SK-N-SH (cell line): ENCODE measurements at regions not wholly inside any gene's neighbourhood (a gene's known extent, or its start where the extent isn't known, plus 50 kb on each side); places are given as distances from the start of the nearest gene placed in this dataset.
A peak's percentile ranks its signal among the peaks of the same experiment; 100 is the strongest.

Experiments
- CTCF ChIA-PET: fragments of 300-600, 350-600 bp; formaldehyde crosslinking; extraction: SDS; loops from one replicate; lab custom pipeline; 2021; lab: Yijun Ruan, JAX
- POLR2A ChIA-PET: fragments of 350-600 bp; sonication (Branson Sonifier 250); formaldehyde crosslinking; extraction: SDS; loops from one replicate; lab custom pipeline; 2020; ENCODE audit warnings: antibody characterized with exemption, inconsistent platforms; lab: Yijun Ruan, JAX
- DNase-seq: peaks from one replicate; pipeline ENCODE4 v3.0.0; 2012
- H2AFZ ChIP-seq: fragments of 200-600 bp; sonication (generic); 2 replicates; pipeline ENCODE4 v1.8.1; 2016; ENCODE audit warnings: antibody characterized with exemption, mild to moderate bottlenecking, low read depth
- H3F3A ChIP-seq: fragments of 200-600 bp; sonication (generic); replicated peaks from 2 replicates; pipeline ENCODE3; 2016; ENCODE audit warnings: antibody characterized with exemption, mild to moderate bottlenecking; ENCODE audit not compliant: insufficient read depth
- H3K27ac ChIP-seq, 2 experiments: fragments of 200-500 bp in 1 of 2; fragments of 200-600 bp in 1 of 2; sonication (Bioruptor generic) in 1 of 2; sonication (generic), shearing (Covaris generic) in 1 of 2; 2 replicates each; pipeline versions ENCODE4 v1.5.1 to v1.6.1; 2014 to 2016; ENCODE audit warnings: low read depth in 2 of 2, inconsistent platforms in 1 of 2, low read length in 1 of 2, mild to moderate bottlenecking in 1 of 2, mixed read lengths in 1 of 2
- H3K27me3 ChIP-seq: fragments of 200-600 bp; sonication (generic), shearing (Covaris generic); 2 replicates; pipeline ENCODE4 v1.6.1; 2016; ENCODE audit warnings: mixed run types; ENCODE audit not compliant: insufficient read depth
- H3K36me3 ChIP-seq, 2 experiments: fragments of 200-500 bp in 1 of 2; fragments of 200-600 bp in 1 of 2; sonication (Bioruptor generic) in 1 of 2; sonication (generic) in 1 of 2; replicated peaks in 1 of 2; 2 replicates each; pipeline versions ENCODE3 to v1.5.1; 2014 to 2016; ENCODE audit warnings: low read length in 1 of 2, mild to moderate bottlenecking in 1 of 2; ENCODE audit not compliant: insufficient read depth in 2 of 2, control insufficient read depth in 1 of 2
- H3K4me1 ChIP-seq, 2 experiments: fragments of 200-500 bp in 1 of 2; fragments of 200-600 bp in 1 of 2; sonication (Bioruptor generic) in 1 of 2; sonication (generic), shearing (Covaris generic) in 1 of 2; 2 replicates each; pipeline versions ENCODE4 v1.5.1 to v1.6.1; 2014 to 2016; ENCODE audit warnings: low read depth in 1 of 2, low read length in 1 of 2, mixed run types in 1 of 2; ENCODE audit not compliant: insufficient read depth in 2 of 2, control insufficient read depth in 1 of 2
- H3K4me2 ChIP-seq: fragments of 200-600 bp; sonication (generic), shearing (Covaris generic); 2 replicates; pipeline ENCODE4 v1.6.1; 2017; ENCODE audit warnings: mixed run types
- H3K4me3 ChIP-seq, 2 experiments: fragments of 200-500 bp in 1 of 2; fragments of 200-600 bp in 1 of 2; sonication (Bioruptor generic) in 1 of 2; sonication (generic), shearing (Covaris generic) in 1 of 2; 2 replicates each; pipeline versions ENCODE4 v1.5.1 to v1.8.1; 2014 to 2016; ENCODE audit warnings: low read depth in 2 of 2, inconsistent platforms in 1 of 2, low read length in 1 of 2, mild to moderate bottlenecking in 1 of 2, mixed read lengths in 1 of 2, moderate library complexity in 1 of 2
- H3K79me2 ChIP-seq: fragments of 200-600 bp; sonication (generic); 2 replicates; pipeline ENCODE4 v1.8.1; 2017; ENCODE audit warnings: mild to moderate bottlenecking; ENCODE audit not compliant: insufficient read depth
- H3K9ac ChIP-seq: fragments of 200-600 bp; sonication (generic); 2 replicates; pipeline ENCODE4 v1.6.1; 2017; ENCODE audit warnings: mixed run types
- H3K9me2 ChIP-seq: fragments of 200-600 bp; sonication (generic); 2 replicates; pipeline ENCODE4 v1.6.1; 2017; ENCODE audit warnings: mixed run types
- H3K9me3 ChIP-seq: fragments of 200-600 bp; sonication (generic); 2 replicates; pipeline ENCODE4 v1.6.1; 2017; ENCODE audit warnings: mixed run types, mild to moderate bottlenecking, moderate library complexity
- H4K20me1 ChIP-seq: fragments of 200-600 bp; sonication (generic); 2 replicates; pipeline ENCODE4 v1.6.1; 2017; ENCODE audit warnings: mild to moderate bottlenecking, mixed run types; ENCODE audit not compliant: insufficient read depth
- ELF1 ChIP-seq: IDR thresholded peaks from 2 replicates; pipeline ENCODE4 v1.4.0; 2012
- EP300 ChIP-seq, 2 experiments: IDR thresholded peaks; 2 replicates each; pipeline versions ENCODE4 v1.4.0 to v1.6.1; 2012; ENCODE audit warnings: borderline replicate concordance in 1 of 2, low read depth in 1 of 2, low read length in 1 of 2
- GATA2 ChIP-seq: sonication (generic); formaldehyde crosslinking; IDR thresholded peaks from 2 replicates; pipeline ENCODE4 v1.5.0; 2020; ENCODE audit warnings: mild to moderate bottlenecking, missing genetic modification reagents
- JUND ChIP-seq: IDR thresholded peaks from 2 replicates; pipeline ENCODE4 v1.4.0; 2012
- RFX5 ChIP-seq: IDR thresholded peaks from 2 replicates; pipeline ENCODE4 v1.6.1; 2012; ENCODE audit warnings: mild to moderate bottlenecking, improper control_type of control experiment, low read length
- RXRA ChIP-seq: IDR thresholded peaks from 2 replicates; pipeline ENCODE4 v1.4.0; 2012; ENCODE audit warnings: low read depth, mild to moderate bottlenecking, borderline replicate concordance
- TCF12 ChIP-seq: IDR thresholded peaks from 2 replicates; pipeline ENCODE4 v1.4.0; 2012
- TEAD4 ChIP-seq: IDR thresholded peaks from 2 replicates; pipeline ENCODE4 v1.4.0; 2012; ENCODE audit warnings: mild to moderate bottlenecking, borderline replicate concordance; ENCODE audit not compliant: insufficient read depth
- YY1 ChIP-seq: IDR thresholded peaks from 2 replicates; pipeline ENCODE4 v1.4.0; 2012; ENCODE audit warnings: low read depth, mild to moderate bottlenecking
- WGBS: methylation state at CpG from one replicate; pipeline ENCODE4 v1.1.6; 2017; ENCODE audit warnings: low lambda C conversion rate; 5-methylcytosine and 5-hydroxymethylcytosine counted together
- TF ChIP-seq, protein P1 (sequence below): IDR thresholded peaks from 2 replicates; pipeline ENCODE4 v1.4.0; 2012; ENCODE audit warnings: low read depth
- TF ChIP-seq, protein P2 (sequence below): IDR thresholded peaks from 2 replicates; pipeline ENCODE4 v1.4.0; 2012; ENCODE audit warnings: low read depth, borderline replicate concordance
- TF ChIP-seq, protein P3 (sequence below): fragments of 200-600 bp; sonication (generic); IDR thresholded peaks from 2 replicates; pipeline ENCODE4 v1.6.1; 2017; ENCODE audit warnings: antibody characterized with exemption, mild to moderate bottlenecking, moderate library complexity
- TF ChIP-seq, protein P4 (sequence below): IDR thresholded peaks from 2 replicates; pipeline ENCODE4 v1.4.0; 2012; ENCODE audit warnings: low read depth, borderline replicate concordance

- TF ChIP-seq RFX5: no peak
These were observed 74.2 kb downstream of the ANXA2R start (continued) for GRCh38 chr5:42965934-42966333.

DNA sequence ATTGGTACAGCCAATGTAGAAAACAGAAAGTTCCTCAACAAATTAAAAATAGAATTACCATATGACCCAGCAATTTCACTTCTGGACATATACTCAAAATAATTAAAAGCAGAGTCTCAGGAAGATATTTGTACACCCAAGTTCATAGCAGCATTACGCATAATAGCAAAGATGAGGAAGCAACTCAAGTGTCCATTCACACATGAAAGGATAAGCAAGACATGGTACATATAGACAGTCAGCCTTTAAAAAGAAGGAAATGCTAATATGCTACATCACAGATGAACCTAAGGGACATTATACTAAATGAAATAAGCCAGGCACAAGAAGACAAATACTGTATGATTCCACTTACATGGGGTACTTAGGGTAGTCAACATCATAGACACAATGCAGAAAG lies 76.7 kb downstream of the ANXA2R start:
- POLR2A ChIA-PET: no interaction called here
- no peak overlapping the region for H3K9ac ChIP-seq
- H3K36me3 ChIP-seq: no peaks in the 10 kb centered on the region
- no peaks in the 10 kb centered on the region for H3K9me3 ChIP-seq
- H3F3A ChIP-seq: no peaks in the 10 kb centered on the region
- no peaks in the 10 kb centered on the region for H3K9me2 ChIP-seq
- H3K79me2 ChIP-seq: no peaks in the 10 kb centered on the region
- no peaks in the 10 kb centered on the region for H3K4me1 ChIP-seq
- peaks cover 23% of the 10 kb centered on the region; the same call in 1 of the 2 replicates for H3K27me3 ChIP-seq
- CTCF ChIA-PET: no interaction called here
- no peak for DNase-seq
- no peak overlapping the region for H3K4me2 ChIP-seq
- H3K4me3 ChIP-seq: no peak overlapping the region
- H2AFZ ChIP-seq: 0 out of 2 replicates have a peak overlapping the region, but pooled peaks have one; percentile 5
- no peak overlapping the region for H3K27ac ChIP-seq
- no peaks in the 10 kb centered on the region for H4K20me1 ChIP-seq
- WGBS: 82% methylated on average over 1 of the region's 1 CpG
- TF ChIP-seq, protein P1, sequence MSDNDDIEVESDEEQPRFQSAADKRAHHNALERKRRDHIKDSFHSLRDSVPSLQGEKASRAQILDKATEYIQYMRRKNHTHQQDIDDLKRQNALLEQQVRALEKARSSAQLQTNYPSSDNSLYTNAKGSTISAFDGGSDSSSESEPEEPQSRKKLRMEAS: no peak
- TF ChIP-seq, protein P2, sequence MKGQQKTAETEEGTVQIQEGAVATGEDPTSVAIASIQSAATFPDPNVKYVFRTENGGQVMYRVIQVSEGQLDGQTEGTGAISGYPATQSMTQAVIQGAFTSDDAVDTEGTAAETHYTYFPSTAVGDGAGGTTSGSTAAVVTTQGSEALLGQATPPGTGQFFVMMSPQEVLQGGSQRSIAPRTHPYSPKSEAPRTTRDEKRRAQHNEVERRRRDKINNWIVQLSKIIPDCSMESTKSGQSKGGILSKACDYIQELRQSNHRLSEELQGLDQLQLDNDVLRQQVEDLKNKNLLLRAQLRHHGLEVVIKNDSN: no peak
- TF ChIP-seq ELF1: no peak

GRCh38 chr5:42962124-42962523 lies 78.0 kb downstream of the ANXA2R start:
- TF ChIP-seq YY1 (no peak), TCF12 (no peak), GATA2 (CRISPR knock-in tag) (no peak), JUND (no peak), TEAD4 (no peak), RXRA (no peak), EP300 (IDR thresholded peaks at IDR 0.05; ENCODE audit: borderline replicate concordance in 1 of 2, low read depth in 1 of 2, low read length in 1 of 2) (no peak)
- TF ChIP-seq, protein P3, sequence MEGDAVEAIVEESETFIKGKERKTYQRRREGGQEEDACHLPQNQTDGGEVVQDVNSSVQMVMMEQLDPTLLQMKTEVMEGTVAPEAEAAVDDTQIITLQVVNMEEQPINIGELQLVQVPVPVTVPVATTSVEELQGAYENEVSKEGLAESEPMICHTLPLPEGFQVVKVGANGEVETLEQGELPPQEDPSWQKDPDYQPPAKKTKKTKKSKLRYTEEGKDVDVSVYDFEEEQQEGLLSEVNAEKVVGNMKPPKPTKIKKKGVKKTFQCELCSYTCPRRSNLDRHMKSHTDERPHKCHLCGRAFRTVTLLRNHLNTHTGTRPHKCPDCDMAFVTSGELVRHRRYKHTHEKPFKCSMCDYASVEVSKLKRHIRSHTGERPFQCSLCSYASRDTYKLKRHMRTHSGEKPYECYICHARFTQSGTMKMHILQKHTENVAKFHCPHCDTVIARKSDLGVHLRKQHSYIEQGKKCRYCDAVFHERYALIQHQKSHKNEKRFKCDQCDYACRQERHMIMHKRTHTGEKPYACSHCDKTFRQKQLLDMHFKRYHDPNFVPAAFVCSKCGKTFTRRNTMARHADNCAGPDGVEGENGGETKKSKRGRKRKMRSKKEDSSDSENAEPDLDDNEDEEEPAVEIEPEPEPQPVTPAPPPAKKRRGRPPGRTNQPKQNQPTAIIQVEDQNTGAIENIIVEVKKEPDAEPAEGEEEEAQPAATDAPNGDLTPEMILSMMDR: no peak
- TF ChIP-seq, protein P4, sequence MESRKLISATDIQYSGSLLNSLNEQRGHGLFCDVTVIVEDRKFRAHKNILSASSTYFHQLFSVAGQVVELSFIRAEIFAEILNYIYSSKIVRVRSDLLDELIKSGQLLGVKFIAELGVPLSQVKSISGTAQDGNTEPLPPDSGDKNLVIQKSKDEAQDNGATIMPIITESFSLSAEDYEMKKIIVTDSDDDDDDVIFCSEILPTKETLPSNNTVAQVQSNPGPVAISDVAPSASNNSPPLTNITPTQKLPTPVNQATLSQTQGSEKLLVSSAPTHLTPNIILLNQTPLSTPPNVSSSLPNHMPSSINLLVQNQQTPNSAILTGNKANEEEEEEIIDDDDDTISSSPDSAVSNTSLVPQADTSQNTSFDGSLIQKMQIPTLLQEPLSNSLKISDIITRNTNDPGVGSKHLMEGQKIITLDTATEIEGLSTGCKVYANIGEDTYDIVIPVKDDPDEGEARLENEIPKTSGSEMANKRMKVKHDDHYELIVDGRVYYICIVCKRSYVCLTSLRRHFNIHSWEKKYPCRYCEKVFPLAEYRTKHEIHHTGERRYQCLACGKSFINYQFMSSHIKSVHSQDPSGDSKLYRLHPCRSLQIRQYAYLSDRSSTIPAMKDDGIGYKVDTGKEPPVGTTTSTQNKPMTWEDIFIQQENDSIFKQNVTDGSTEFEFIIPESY: no peak
- Histone ChIP-seq H3K79me2 (no peaks in the 10 kb centered on the region), H3K4me3 (no peak overlapping the region), H3K27me3 (peaks cover 34% of the 10 kb centered on the region; the same call in 1 of the 2 replicates), H3K9ac (no peak overlapping the region), H3K4me1 (no peaks in the 10 kb centered on the region), H3K27ac (no peak overlapping the region), H3F3A (no peaks in the 10 kb centered on the region), H4K20me1 (no peaks in the 10 kb centered on the region), H3K9me2 (no peaks in the 10 kb centered on the region), H3K9me3 (no peaks in the 10 kb centered on the region), H3K36me3 (no peaks in the 10 kb centered on the region), H2AFZ (no peak overlapping the region), H3K4me2 (no peak overlapping the region)
- POLR2A ChIA-PET: no interaction called here
- WGBS: 6% methylated on average over 2 of the region's 2 CpGs
- no peak for DNase-seq
- CTCF ChIA-PET: no interaction called here
